ENCODE measurements at regions not wholly inside any gene's neighbourhood (a gene's known extent, or its start where the extent isn't known, plus 50 kb on each side); places are given as distances from the start of the nearest gene placed in this dataset.

GRCh38 chr5:8241558-8241957, 372.6 kb downstream of the MTRR start:
- no peaks in the 10 kb centered on the region for H3K27me3 Mint-ChIP-seq (ENCODE audit: low read depth in 2 of 2)
- Histone ChIP-seq H3K9me3 (ENCODE audit: control insufficient read depth, insufficient read depth, low read length) (no peaks in the 10 kb centered on the region), H3K4me1 (ENCODE audit: control insufficient read depth, insufficient read depth, low read length) (no peaks in the 10 kb centered on the region), H3K36me3 (ENCODE audit: control insufficient read depth, insufficient read depth, low read length) (no peaks in the 10 kb centered on the region), H3K4me3 (ENCODE audit: low read length) (no peak overlapping the region), H3K27me3 (ENCODE audit: control insufficient read depth, insufficient read depth, low read length) (no peaks in the 10 kb centered on the region), H3K27ac (ENCODE audit: low read length) (no peak overlapping the region)
- no peaks in the 10 kb centered on the region for H3K36me3 Mint-ChIP-seq
- H3K4me3 Mint-ChIP-seq: no peak overlapping the region
- no peak for DNase-seq
- H3K27ac Mint-ChIP-seq: no peak overlapping the region
- 72% methylated on average over 3 of the region's 3 CpGs for WGBS (ENCODE audit: insufficient coverage)
- intact Hi-C loops (cut with micrococcal nuclease): no loop called here
- no peaks in the 10 kb centered on the region for H3K4me1 Mint-ChIP-seq
- TF ChIP-seq CTCF (IDR thresholded peaks at IDR 0.05): no peak
- H3K9me3 Mint-ChIP-seq: peaks cover 4 to 9% of the 10 kb centered on the region in 2 donors
- ATAC-seq: no peak

GRCh38 chr5:8247049-8247899, 378.3 kb downstream of the MTRR start:
- no peak overlapping the region for H3K4me3 ChIP-seq (ENCODE audit: low read length)
- no peak overlapping the region for H3K27ac ChIP-seq (ENCODE audit: low read length)
- no peaks in the 10 kb centered on the region for H3K27me3 ChIP-seq (ENCODE audit: control insufficient read depth, insufficient read depth, low read length)
- peaks cover 7 to 9% of the 10 kb centered on the region in 2 donors for H3K9me3 Mint-ChIP-seq
- no peaks in the 10 kb centered on the region for H3K27me3 Mint-ChIP-seq (ENCODE audit: low read depth in 2 of 2)
- H3K27ac Mint-ChIP-seq: no peak overlapping the region
- TF ChIP-seq CTCF (IDR thresholded peaks at IDR 0.05): no peak
- no peak overlapping the region for H3K4me3 Mint-ChIP-seq
- H3K9me3 ChIP-seq (ENCODE audit: control insufficient read depth, insufficient read depth, low read length): no peaks in the 10 kb centered on the region
- ATAC-seq: no peak
- intact Hi-C loops (cut with micrococcal nuclease): no loop called here
- H3K4me1 ChIP-seq (ENCODE audit: control insufficient read depth, insufficient read depth, low read length): no peaks in the 10 kb centered on the region
- no peaks in the 10 kb centered on the region for H3K36me3 Mint-ChIP-seq
- no peaks in the 10 kb centered on the region for H3K4me1 Mint-ChIP-seq
- no peaks in the 10 kb centered on the region for H3K36me3 ChIP-seq (ENCODE audit: control insufficient read depth, insufficient read depth, low read length)
- 77% methylated on average over 4 of the region's 8 CpGs for WGBS (ENCODE audit: insufficient coverage)
- no peak for DNase-seq

GRCh38 chr5:8253376-8253775, 384.4 kb downstream of the MTRR start:
- DNase-seq: no peak
- TF ChIP-seq CTCF (IDR thresholded peaks at IDR 0.05): no peak
- Histone ChIP-seq H3K36me3 (ENCODE audit: control insufficient read depth, insufficient read depth, low read length) (no peaks in the 10 kb centered on the region), H3K9me3 (ENCODE audit: control insufficient read depth, insufficient read depth, low read length) (no peaks in the 10 kb centered on the region), H3K27me3 (ENCODE audit: control insufficient read depth, insufficient read depth, low read length) (no peaks in the 10 kb centered on the region), H3K4me3 (ENCODE audit: low read length) (no peak overlapping the region), H3K4me1 (ENCODE audit: control insufficient read depth, insufficient read depth, low read length) (no peaks in the 10 kb centered on the region), H3K27ac (ENCODE audit: low read length) (no peak overlapping the region)
- Mint-ChIP-seq H3K27ac (no peak overlapping the region), H3K36me3 (no peaks in the 10 kb centered on the region), H3K4me1 (no peaks in the 10 kb centered on the region), H3K4me3 (no peak overlapping the region), H3K9me3 (peaks cover 7 to 11% of the 10 kb centered on the region in 2 donors), H3K27me3 (ENCODE audit: low read depth in 2 of 2) (no peaks in the 10 kb centered on the region)
- no peak for ATAC-seq
- intact Hi-C loops (cut with micrococcal nuclease): no loop called here

- no peaks in the 10 kb centered on the region for H3K27me3 Mint-ChIP-seq (ENCODE audit: low read depth in 2 of 2)
- DNase-seq: no peak
- no peak for ATAC-seq
- H3K36me3 Mint-ChIP-seq: no peaks in the 10 kb centered on the region
- no peak overlapping the region for H3K4me3 Mint-ChIP-seq
- H3K27ac Mint-ChIP-seq: no peak overlapping the region
- no peak overlapping the region for H3K27ac ChIP-seq (ENCODE audit: low read length)
- no CpG with 5 or more reads among the region's 2 CpGs for WGBS (ENCODE audit: insufficient coverage)
- H3K36me3 ChIP-seq (ENCODE audit: control insufficient read depth, insufficient read depth, low read length): no peaks in the 10 kb centered on the region
- peaks cover 7 to 11% of the 10 kb centered on the region in 2 donors for H3K9me3 Mint-ChIP-seq
- no peaks in the 10 kb centered on the region for H3K27me3 ChIP-seq (ENCODE audit: control insufficient read depth, insufficient read depth, low read length)
- no peaks in the 10 kb centered on the region for H3K4me1 Mint-ChIP-seq
- no peaks in the 10 kb centered on the region for H3K4me1 ChIP-seq (ENCODE audit: control insufficient read depth, insufficient read depth, low read length)
- intact Hi-C loops (cut with micrococcal nuclease): no loop called here
- TF ChIP-seq CTCF (IDR thresholded peaks at IDR 0.05): no peak
- H3K4me3 ChIP-seq (ENCODE audit: low read length): no peak overlapping the region
- H3K9me3 ChIP-seq (ENCODE audit: control insufficient read depth, insufficient read depth, low read length): no peaks in the 10 kb centered on the region
These were observed 385.7 kb downstream of the MTRR start for GRCh38 chr5:8254674-8255073.

All from natural killer cell (primary cell).